Posterior cingulate gyrus (tissue), 11 donors: ENCODE measurements at regions not wholly inside any gene's neighbourhood (a gene's known extent, or its start where the extent isn't known, plus 50 kb on each side); places are given as distances from the start of the nearest gene placed in this dataset.

Source experiments
- DNase-seq, 10 donors: peaks; one replicate each; pipeline versions ENCODE4 v3.0.0 to v3.0.0-alpha.2; 2020 to 2021; ENCODE audit warnings: mixed read lengths in 3 of 10
- intact Hi-C: fragments of 100-400 bp; cut with DNase I; formaldehyde crosslinking; loops from one replicate; pipeline ENCODE4 v1.15.1; 2023

- intact Hi-C loops = no loop called here
- DNase-seq = no peak
Observed at GRCh38 chr10:52526251-52526823, 212.3 kb downstream of the DKK1 start.

- intact Hi-C loops = no loop called here
Observed at GRCh38 chr10:52532650-52533290, 218.7 kb downstream of the DKK1 start.

GRCh38 chr10:52533986-52534385, 219.9 kb downstream of the DKK1 start:
- intact Hi-C loops = no loop called here
- DNase-seq = no peak

More at GRCh38 chr10:52532650-52533290, 218.7 kb downstream of the DKK1 start:
- no peak for DNase-seq

GRCh38 chr10:52539463-52539862, 225.4 kb downstream of the DKK1 start:
- no peak for DNase-seq
- intact Hi-C loops = no loop called here

GRCh38 chr10:52540479-52540984, 226.5 kb downstream of the DKK1 start:
- DNase-seq = no peak
- intact Hi-C loops = no loop called here

- intact Hi-C loops = no loop called here
- DNase-seq = no peak
Observed at GRCh38 chr10:52541006-52541473, 227.0 kb downstream of the DKK1 start.

- DNase-seq = no peak
- intact Hi-C loops = no loop called here
Observed at GRCh38 chr10:52542906-52543305, 228.8 kb downstream of the DKK1 start.

GRCh38 chr10:52551046-52551445, 221.5 kb downstream of the MBL2 start:
- DNase-seq = no peak
- intact Hi-C loops = no loop called here

- no peak for DNase-seq
- intact Hi-C loops = no loop called here
Observed at GRCh38 chr10:52558090-52558489, 214.5 kb downstream of the MBL2 start.

- intact Hi-C loops = no loop called here
- DNase-seq = no peak
Observed at GRCh38 chr10:52561322-52561721, 211.3 kb downstream of the MBL2 start.

- intact Hi-C loops = no loop called here
Observed at GRCh38 chr10:52563360-52563759, 209.2 kb downstream of the MBL2 start.

GRCh38 chr10:52566471-52567246, 205.9 kb downstream of the MBL2 start:
- no peak for DNase-seq
- intact Hi-C loops = no loop called here

More at GRCh38 chr10:52563360-52563759, 209.2 kb downstream of the MBL2 start:
- DNase-seq = no peak

- DNase-seq = no peak
- intact Hi-C loops = no loop called here
Observed at GRCh38 chr10:52567247-52567580, 205.4 kb downstream of the MBL2 start.

- intact Hi-C loops = no loop called here
Observed at GRCh38 chr10:52568309-52568708, 204.3 kb downstream of the MBL2 start.

GRCh38 chr10:52570490-52570889, 202.1 kb downstream of the MBL2 start:
- intact Hi-C loops = no loop called here
- DNase-seq = no peak

More at GRCh38 chr10:52568309-52568708, 204.3 kb downstream of the MBL2 start:
- DNase-seq = no peak

- intact Hi-C loops = no loop called here
Observed at GRCh38 chr10:52571018-52571417, 201.6 kb downstream of the MBL2 start.

GRCh38 chr10:52571516-52572182, 200.9 kb downstream of the MBL2 start:
- intact Hi-C loops = no loop called here
- no peak for DNase-seq

More at GRCh38 chr10:52571018-52571417, 201.6 kb downstream of the MBL2 start:
- no peak for DNase-seq

- DNase-seq = no peak
- intact Hi-C loops = no loop called here
Observed at GRCh38 chr10:52573347-52573746, 199.2 kb downstream of the MBL2 start.

- intact Hi-C loops = no loop called here
- DNase-seq = no peak
Observed at GRCh38 chr10:52574697-52575096, 197.9 kb downstream of the MBL2 start.

- DNase-seq = no peak
Observed at GRCh38 chr10:52577047-52577446, 195.5 kb downstream of the MBL2 start.

GRCh38 chr10:52578871-52579405, 193.6 kb downstream of the MBL2 start:
- DNase-seq = no peak
- intact Hi-C loops = no loop called here

More at GRCh38 chr10:52577047-52577446, 195.5 kb downstream of the MBL2 start:
- intact Hi-C loops = no loop called here
